ENCODE measurements at regions not wholly inside any gene's neighbourhood (a gene's known extent, or its start where the extent isn't known, plus 50 kb on each side); places are given as distances from the start of the nearest gene placed in this dataset.

DNA sequence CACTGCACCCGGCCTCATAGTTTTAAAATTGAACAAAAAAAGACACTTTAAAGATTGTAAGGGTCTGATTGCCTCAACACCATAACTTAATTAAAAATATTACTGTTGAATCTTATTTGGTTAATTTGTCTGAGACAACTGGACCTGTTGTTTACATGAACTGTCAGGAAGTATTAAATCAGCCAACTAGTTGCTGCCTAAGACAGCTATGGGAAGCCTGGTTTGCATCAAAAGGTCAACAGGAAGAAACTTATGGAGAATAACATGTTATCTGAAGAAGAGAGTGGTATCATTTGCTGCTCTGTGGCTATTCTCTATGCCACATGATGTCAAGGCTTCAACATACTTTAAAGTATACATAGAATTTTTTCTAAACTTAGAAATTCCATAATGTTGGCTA lies 853.5 kb upstream of the ADAMTS5 start:
- H3K36me3 ChIP-seq, result no peaks in the 10 kb centered on the region
- TF ChIP-seq, protein P1, sequence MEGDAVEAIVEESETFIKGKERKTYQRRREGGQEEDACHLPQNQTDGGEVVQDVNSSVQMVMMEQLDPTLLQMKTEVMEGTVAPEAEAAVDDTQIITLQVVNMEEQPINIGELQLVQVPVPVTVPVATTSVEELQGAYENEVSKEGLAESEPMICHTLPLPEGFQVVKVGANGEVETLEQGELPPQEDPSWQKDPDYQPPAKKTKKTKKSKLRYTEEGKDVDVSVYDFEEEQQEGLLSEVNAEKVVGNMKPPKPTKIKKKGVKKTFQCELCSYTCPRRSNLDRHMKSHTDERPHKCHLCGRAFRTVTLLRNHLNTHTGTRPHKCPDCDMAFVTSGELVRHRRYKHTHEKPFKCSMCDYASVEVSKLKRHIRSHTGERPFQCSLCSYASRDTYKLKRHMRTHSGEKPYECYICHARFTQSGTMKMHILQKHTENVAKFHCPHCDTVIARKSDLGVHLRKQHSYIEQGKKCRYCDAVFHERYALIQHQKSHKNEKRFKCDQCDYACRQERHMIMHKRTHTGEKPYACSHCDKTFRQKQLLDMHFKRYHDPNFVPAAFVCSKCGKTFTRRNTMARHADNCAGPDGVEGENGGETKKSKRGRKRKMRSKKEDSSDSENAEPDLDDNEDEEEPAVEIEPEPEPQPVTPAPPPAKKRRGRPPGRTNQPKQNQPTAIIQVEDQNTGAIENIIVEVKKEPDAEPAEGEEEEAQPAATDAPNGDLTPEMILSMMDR (IDR thresholded peaks at IDR 0.05), result no peak
- DNase-seq (no peak), ATAC-seq (no peak)
- H3K4me1 ChIP-seq, result peaks cover 0 to 7% of the 10 kb centered on the region in 2 donors
- no peaks in the 10 kb centered on the region for H3K27me3 ChIP-seq
- no peak overlapping the region for H3K4me3 ChIP-seq
- no peaks in the 10 kb centered on the region for H3K9me3 ChIP-seq
- intact Hi-C loops (cut with DNase I), result no loop called here
- H3K27ac ChIP-seq, result peak overlapping the region in 1 of 2 donors; percentile 88

DNA sequence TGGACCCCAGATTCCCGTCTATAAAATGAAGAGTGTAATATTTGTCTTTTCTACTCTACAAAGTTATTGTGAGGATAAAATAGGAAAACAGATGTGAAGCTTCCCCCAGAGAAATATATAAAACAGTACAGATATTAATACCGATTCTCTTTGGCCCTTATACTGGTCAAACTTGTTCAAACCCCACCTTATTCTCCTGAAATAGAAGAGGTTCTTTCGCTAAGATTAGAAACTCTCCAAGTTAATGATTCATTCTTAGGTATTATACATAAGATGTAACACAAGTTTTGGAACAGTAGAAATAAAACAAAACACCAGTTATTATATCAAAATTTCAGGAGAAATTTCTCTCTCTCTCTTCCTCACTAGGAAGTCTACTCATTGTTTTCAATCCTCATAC lies 852.4 kb upstream of the ADAMTS5 start:
- no peak overlapping the region for H3K4me3 ChIP-seq
- H3K4me1 ChIP-seq, result peaks cover 0 to 7% of the 10 kb centered on the region in 2 donors
- H3K9me3 ChIP-seq, result no peaks in the 10 kb centered on the region
- H3K27ac ChIP-seq, result peak overlapping the region; percentile 61 to 88
- intact Hi-C loops (cut with DNase I), result no loop called here
- ATAC-seq (peak; percentile 81), DNase-seq (peak in 1 of 4 donors; percentile 37)
- TF ChIP-seq, protein P1 (IDR thresholded peaks at IDR 0.05), result no peak
- no peaks in the 10 kb centered on the region for H3K27me3 ChIP-seq
- H3K36me3 ChIP-seq, result no peaks in the 10 kb centered on the region

DNA sequence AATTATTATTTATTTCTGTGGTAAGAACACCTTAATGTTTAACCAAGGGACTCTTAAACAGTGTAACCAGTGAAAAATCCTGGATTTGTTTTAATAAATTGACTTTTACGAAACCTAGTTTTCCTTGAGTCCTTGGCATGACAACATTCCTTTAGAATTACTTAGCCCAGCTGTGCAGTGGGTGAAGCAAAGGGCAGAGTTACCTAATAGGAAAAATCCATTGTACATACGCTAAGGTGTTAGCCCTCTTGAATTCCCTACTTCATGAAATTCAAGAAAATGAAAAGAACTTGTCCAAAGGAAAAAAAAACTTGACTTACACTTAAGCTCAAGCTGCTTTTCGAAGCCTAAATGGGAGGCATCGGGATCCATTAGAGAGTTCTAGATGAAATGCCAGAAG lies 852.0 kb upstream of the ADAMTS5 start:
- DNase-seq (peak in 1 of 4 donors; percentile 72), ATAC-seq (peak; percentile 94)
- TF ChIP-seq, protein P1 (IDR thresholded peaks at IDR 0.05), result no peak

DNA sequence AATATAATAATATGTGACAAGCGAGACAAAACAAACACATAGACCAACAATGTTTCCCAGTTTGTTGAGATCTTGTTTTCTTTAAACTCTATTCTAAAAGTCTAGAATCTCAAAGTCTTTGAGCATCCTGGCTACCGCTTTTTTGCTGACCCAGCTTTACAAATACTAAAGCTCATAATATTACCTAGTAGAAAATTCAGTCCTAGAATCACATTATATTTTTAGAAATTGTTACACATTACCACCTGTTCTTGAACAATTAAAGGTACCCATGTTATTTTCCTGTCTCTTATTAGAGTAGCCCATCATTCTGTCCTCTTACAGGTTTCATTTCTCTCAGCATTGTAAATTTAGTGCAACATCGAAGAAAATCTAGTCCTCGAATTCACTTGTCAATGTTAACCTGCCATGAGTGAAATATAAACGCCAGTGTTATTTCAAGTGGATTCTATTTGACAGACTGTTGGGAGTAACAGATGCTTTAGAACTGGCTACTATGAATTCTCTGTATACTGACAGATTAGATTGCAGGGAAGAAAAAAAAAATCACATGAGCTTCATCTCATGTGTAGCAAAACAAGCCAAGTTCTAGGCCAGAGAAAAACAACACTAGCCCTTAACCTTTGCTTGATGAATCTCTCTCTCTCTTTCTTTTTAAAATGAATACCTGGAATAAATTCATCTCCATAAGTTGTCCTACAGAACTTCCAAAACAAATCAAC lies 851.2 kb upstream of the ADAMTS5 start:
- Histone ChIP-seq H3K27me3 (no peaks in the 10 kb centered on the region), H3K9me3 (no peaks in the 10 kb centered on the region), H3K27ac (peak overlapping the region; percentile 61 to 88), H3K36me3 (no peaks in the 10 kb centered on the region), H3K4me1 (peaks cover 0 to 7% of the 10 kb centered on the region in 2 donors), H3K4me3 (no peak overlapping the region)
- intact Hi-C loops (cut with DNase I), result no loop called here
- peak; percentile 32 for ATAC-seq
- TF ChIP-seq, protein P1 (IDR thresholded peaks at IDR 0.05), result no peak
- no peak for DNase-seq

More for the DNA sequence above, 852.0 kb upstream of the ADAMTS5 start:
- H3K27me3 ChIP-seq, result no peaks in the 10 kb centered on the region
- H3K4me1 ChIP-seq, result peaks cover 0 to 7% of the 10 kb centered on the region in 2 donors
- no peaks in the 10 kb centered on the region for H3K36me3 ChIP-seq
- no peaks in the 10 kb centered on the region for H3K9me3 ChIP-seq
- H3K27ac ChIP-seq, result peak overlapping the region; percentile 61 to 88
- H3K4me3 ChIP-seq, result no peak overlapping the region
- intact Hi-C loops (cut with DNase I), result no loop called here

DNA sequence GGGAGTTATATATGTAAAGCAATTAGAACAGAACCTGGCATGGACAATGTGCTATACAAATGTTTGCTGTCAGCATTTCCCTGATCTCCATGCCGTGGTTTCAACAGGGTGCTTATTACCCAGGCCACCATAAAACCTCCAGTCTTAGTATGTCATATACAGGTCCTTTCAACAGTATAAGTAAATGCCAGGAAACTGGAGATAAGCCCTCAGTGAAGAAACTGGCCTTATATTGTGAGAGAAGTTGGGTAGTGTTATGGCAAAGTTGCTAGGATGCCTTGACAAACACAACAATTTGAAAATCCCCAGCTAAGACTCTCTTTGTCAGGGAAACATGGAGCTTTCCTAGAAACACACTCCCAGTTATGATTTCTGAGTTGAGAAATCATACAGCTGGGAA lies 850.2 kb upstream of the ADAMTS5 start:
- intact Hi-C loops (cut with DNase I), result no loop called here

More for the DNA sequence above, 850.2 kb upstream of the ADAMTS5 start:
- TF ChIP-seq, protein P1 (IDR thresholded peaks at IDR 0.05), result no peak
- Histone ChIP-seq H3K9me3 (no peaks in the 10 kb centered on the region), H3K4me1 (peaks cover 0 to 7% of the 10 kb centered on the region in 2 donors), H3K27ac (peak overlapping the region in 1 of 2 donors; percentile 88), H3K36me3 (no peaks in the 10 kb centered on the region), H3K27me3 (no peaks in the 10 kb centered on the region), H3K4me3 (no peak overlapping the region)
- ATAC-seq, result peak; percentile 19
- peak in 1 of 4 donors; percentile 64 for DNase-seq

Data from left lung (tissue), 4 donors.